ENCODE measurements at regions not wholly inside any gene's neighbourhood (a gene's known extent, or its start where the extent isn't known, plus 50 kb on each side); places are given as distances from the start of the nearest gene placed in this dataset.
"Not testable (repeated sequence)": the region's sequence is repeated elsewhere in the genome, so short reads cannot be mapped to it uniquely, and the experiment has no call there.

- DNase-seq = no peak
These were observed 366.6 kb downstream of the PREX1 start for GRCh38 chr20:48461091-48461734.

GRCh38 chr20:48460681-48461080, 367.1 kb downstream of the PREX1 start:
- DNase-seq = no peak

- DNase-seq = no peak
These were observed 367.9 kb downstream of the PREX1 start for GRCh38 chr20:48459722-48460395.

GRCh38 chr20:48458601-48459385, 369.0 kb downstream of the PREX1 start:
- DNase-seq = no peak

- DNase-seq = no peak
These were observed 369.8 kb downstream of the PREX1 start for GRCh38 chr20:48458003-48458377.

GRCh38 chr20:48457193-48458002, 370.4 kb downstream of the PREX1 start:
- no peak for DNase-seq

GRCh38 chr20:48456366-48457192, 371.2 kb downstream of the PREX1 start:
- DNase-seq = no peak

- DNase-seq = no peak
These were observed 372.0 kb downstream of the PREX1 start for GRCh38 chr20:48455651-48456365.

GRCh38 chr20:48454671-48455490, 372.9 kb downstream of the PREX1 start:
- DNase-seq = no peak

GRCh38 chr20:48453477-48454093, 374.2 kb downstream of the PREX1 start:
- DNase-seq = no peak

GRCh38 chr20:48451401-48451800, 376.4 kb downstream of the PREX1 start:
- no peak for DNase-seq

- DNase-seq = no peak
These were observed 378.9 kb downstream of the PREX1 start for GRCh38 chr20:48448666-48449600.

GRCh38 chr20:48447456-48447855, 380.3 kb downstream of the PREX1 start:
- DNase-seq = no peak

GRCh38 chr20:48445827-48446226, 382.0 kb downstream of the PREX1 start:
- no peak for DNase-seq

- no peak for DNase-seq
These were observed 383.6 kb downstream of the PREX1 start for GRCh38 chr20:48444249-48444648.

- no peak for DNase-seq
These were observed 386.9 kb downstream of the PREX1 start for GRCh38 chr20:48440916-48441315.

- DNase-seq = not testable (repeated sequence)
These were observed 387.5 kb downstream of the PREX1 start for GRCh38 chr20:48440261-48440660.

GRCh38 chr20:48437146-48437545, 390.7 kb downstream of the PREX1 start:
- no peak for DNase-seq

GRCh38 chr20:48436609-48437008, 391.2 kb downstream of the PREX1 start:
- DNase-seq = not testable (repeated sequence)

All from fibroblast of skin of right quadriceps (primary cell).